GM18505 (cell line): ENCODE measurements at regions not wholly inside any gene's neighbourhood (a gene's known extent, or its start where the extent isn't known, plus 50 kb on each side); places are given as distances from the start of the nearest gene placed in this dataset.
"Not testable (repeated sequence)": the region's sequence is repeated elsewhere in the genome, so short reads cannot be mapped to it uniquely, and the experiment has no call there.

ENCODE experiments used
- ATAC-seq: cut with Tn5 transposase; IDR thresholded peaks from one replicate; pipeline ENCODE4 v1.9.1; 2021; ENCODE audit not compliant: unreplicated experiment
- POLR2A ChIP-seq: IDR thresholded peaks from 4 replicates; pipeline ENCODE4 v1.6.1; 2011; ENCODE audit warnings: borderline replicate concordance; ENCODE audit not compliant: insufficient read depth, insufficient read length; ENCODE audit errors: extremely low read depth

- ATAC-seq: no peak
- TF ChIP-seq POLR2A: no peak
Measured at GRCh38 chr7:45292481-45292880, 134.9 kb downstream of the RAMP3 start.

GRCh38 chr7:45293295-45293942, 135.8 kb downstream of the RAMP3 start:
- no peak for TF ChIP-seq POLR2A
- no peak for ATAC-seq

- no peak for ATAC-seq
- no peak for TF ChIP-seq POLR2A
Measured at GRCh38 chr7:45294559-45294958, 137.0 kb downstream of the RAMP3 start.

GRCh38 chr7:45295222-45295621, 137.6 kb downstream of the RAMP3 start:
- TF ChIP-seq POLR2A: no peak
- ATAC-seq: no peak

- no peak for ATAC-seq
- no peak for TF ChIP-seq POLR2A
Measured at GRCh38 chr7:45296748-45297147, 139.2 kb downstream of the RAMP3 start.

GRCh38 chr7:45306752-45307305, 149.2 kb downstream of the RAMP3 start:
- TF ChIP-seq POLR2A: no peak
- ATAC-seq: no peak

- no peak for TF ChIP-seq POLR2A
- ATAC-seq: no peak
Measured at GRCh38 chr7:45311597-45311996, 154.0 kb downstream of the RAMP3 start.

GRCh38 chr7:45315512-45315911, 157.9 kb downstream of the RAMP3 start:
- not testable (repeated sequence) for ATAC-seq

- ATAC-seq: no peak
- no peak for TF ChIP-seq POLR2A
Measured at GRCh38 chr7:45324683-45325237, 167.2 kb downstream of the RAMP3 start.

GRCh38 chr7:45325378-45325777, 167.8 kb downstream of the RAMP3 start:
- TF ChIP-seq POLR2A: no peak
- ATAC-seq: no peak

- TF ChIP-seq POLR2A: no peak
- no peak for ATAC-seq
Measured at GRCh38 chr7:45328403-45328981, 170.9 kb downstream of the RAMP3 start.

GRCh38 chr7:45331563-45331962, 174.0 kb downstream of the RAMP3 start:
- no peak for ATAC-seq
- no peak for TF ChIP-seq POLR2A

- not testable (repeated sequence) for ATAC-seq
Measured at GRCh38 chr7:45335024-45335423, 177.4 kb downstream of the RAMP3 start.

- no peak for ATAC-seq
- no peak for TF ChIP-seq POLR2A
Measured at GRCh38 chr7:45342236-45342635, 184.6 kb downstream of the RAMP3 start.
